ENCODE measurements at regions not wholly inside any gene's neighbourhood (a gene's known extent, or its start where the extent isn't known, plus 50 kb on each side); places are given as distances from the start of the nearest gene placed in this dataset.

- no peak for DNase-seq
Observed at GRCh38 chr4:184575306-184575705, 73.9 kb downstream of the CASP3 start.

- DNase-seq: no peak
Observed at GRCh38 chr4:184574861-184575260, 74.4 kb downstream of the CASP3 start.

- DNase-seq: no peak
Observed at GRCh38 chr4:184573701-184574100, 75.5 kb downstream of the CASP3 start.

- DNase-seq: no peak
Observed at GRCh38 chr4:184568770-184569169, 80.5 kb downstream of the CASP3 start.

- no peak for DNase-seq
Observed at GRCh38 chr4:184563621-184564020, 85.6 kb downstream of the CASP3 start.

- DNase-seq: no peak
Observed at GRCh38 chr4:184558996-184559395, 84.6 kb upstream of the IRF2 start.

GRCh38 chr4:184553891-184554290 is 79.5 kb upstream of the IRF2 start:
- DNase-seq: no peak

- no peak for DNase-seq
Observed at GRCh38 chr4:184550476-184550875, 76.1 kb upstream of the IRF2 start.

- no peak for DNase-seq
Observed at GRCh38 chr4:184548648-184549341, 74.4 kb upstream of the IRF2 start.

GRCh38 chr4:184548316-184548647 is 73.9 kb upstream of the IRF2 start:
- no peak for DNase-seq

- no peak for DNase-seq
Observed at GRCh38 chr4:184544788-184545409, 70.5 kb upstream of the IRF2 start.

- DNase-seq: no peak
Observed at GRCh38 chr4:184541907-184542306, 67.6 kb upstream of the IRF2 start.

GRCh38 chr4:184540307-184540706 is 66.0 kb upstream of the IRF2 start:
- no peak for DNase-seq

GRCh38 chr4:184538023-184538599 is 63.8 kb upstream of the IRF2 start:
- peak; percentile 37 for DNase-seq

- DNase-seq: peak; percentile 81
Observed at GRCh38 chr4:184537269-184538022, 63.1 kb upstream of the IRF2 start.

- no peak for DNase-seq
Observed at GRCh38 chr4:184536881-184537248, 62.5 kb upstream of the IRF2 start.

GRCh38 chr4:184536065-184536880 is 61.9 kb upstream of the IRF2 start:
- no peak for DNase-seq

- no peak for DNase-seq
Observed at GRCh38 chr4:184534511-184535391, 60.4 kb upstream of the IRF2 start.

- no peak for DNase-seq
Observed at GRCh38 chr4:184533908-184534307, 59.6 kb upstream of the IRF2 start.

- no peak for DNase-seq
Observed at GRCh38 chr4:184531008-184531407, 56.7 kb upstream of the IRF2 start.

- DNase-seq: no peak
Observed at GRCh38 chr4:184529283-184529682, 54.9 kb upstream of the IRF2 start.

GRCh38 chr4:184528713-184529112 is 54.4 kb upstream of the IRF2 start:
- DNase-seq: no peak
